ENCODE measurements at regions not wholly inside any gene's neighbourhood (a gene's known extent, or its start where the extent isn't known, plus 50 kb on each side); places are given as distances from the start of the nearest gene placed in this dataset.

- CTCF ChIA-PET = interaction anchor here (1.0 kb wide), 1 partner anchor 381 kb away, joined by 3 read pairs; no protein-coding TSS in a partner anchor
- Histone ChIP-seq H4K20me1 (ENCODE audit: control insufficient read depth, insufficient read depth) (no peaks in the 10 kb centered on the region), H3K27ac (ENCODE audit: control insufficient read depth, insufficient read depth) (no peak overlapping the region), H3K4me1 (ENCODE audit: control insufficient read depth, insufficient read depth, low read length) (no peaks in the 10 kb centered on the region), H3K9ac (ENCODE audit: control insufficient read depth, insufficient read depth, low read length) (no peak overlapping the region), H3K9me3 (replicated peaks; ENCODE audit: control insufficient read depth, insufficient read depth, low read length) (no peaks in the 10 kb centered on the region), H3K36me3 (ENCODE audit: control insufficient read depth in 2 of 2, insufficient read depth in 2 of 2, low read length in 1 of 2) (no peaks in the 10 kb centered on the region), H3K79me2 (ENCODE audit: control insufficient read depth, insufficient read depth, low read length) (no peaks in the 10 kb centered on the region), H3K4me3 (no peak overlapping the region), H3K4me2 (ENCODE audit: control insufficient read depth, insufficient read depth) (no peak overlapping the region), H2AFZ (ENCODE audit: control insufficient read depth, low read depth, low read length) (no peak overlapping the region), H3K27me3 (replicated peaks in 1 of 2; ENCODE audit: control insufficient read depth in 2 of 2, insufficient read depth in 2 of 2, low read length in 1 of 2) (no peaks in the 10 kb centered on the region)
- no peak for DNase-seq (ENCODE audit: low read depth, low spot score)
- ATAC-seq = no peak
- TF ChIP-seq JUNB (IDR thresholded peaks at IDR 0.05) (no peak), RELB (IDR thresholded peaks at IDR 0.05; ENCODE audit: low read depth) (no peak), BACH1 (IDR thresholded peaks at IDR 0.05; ENCODE audit: borderline replicate concordance) (no peak), E4F1 (IDR thresholded peaks at IDR 0.05; ENCODE audit: borderline replicate concordance, partially characterized antibody) (no peak), ZNF274 (IDR thresholded peaks at IDR 0.05; ENCODE audit: insufficient read depth, insufficient read length) (no peak), ZBTB4 (CRISPR knock-in tag; IDR thresholded peaks at IDR 0.05) (no peak), YBX1 (IDR thresholded peaks at IDR 0.05) (no peak), NBN (IDR thresholded peaks at IDR 0.05) (no peak), ATF2 (IDR thresholded peaks at IDR 0.05; ENCODE audit: low read length) (no peak), IRF4 (IDR thresholded peaks at IDR 0.05; ENCODE audit: low read depth, low read length) (no peak), NKRF (conservative IDR thresholded peaks at IDR 0.05) (no peak), GABPA (IDR thresholded peaks at IDR 0.05; ENCODE audit: low read depth) (no peak), CHD4 (IDR thresholded peaks at IDR 0.05) (no peak), FOS (IDR thresholded peaks at IDR 0.05; ENCODE audit: borderline replicate concordance, extremely low read depth, insufficient read length) (no peak)
- 31% methylated on average over 2 of the region's 2 CpGs for WGBS (ENCODE audit: insufficient coverage, insufficient replicate concordance, low lambda C conversion rate, missing lambda C conversion rate)
- in situ Hi-C loops (cut with MboI) (no loop called here), intact Hi-C loops (cut with micrococcal nuclease; ENCODE audit: unreplicated experiment) (loop anchor here (10.0 kb wide), 1 partner anchor 337 kb away; no protein-coding TSS in a partner anchor)
- SMC1A ChIA-PET (ENCODE audit: uncharacterized antibody, unreplicated experiment) = no interaction called here
- no TSS peak for BruUV-seq (replicated peaks)
- RAD21 ChIA-PET (ENCODE audit: unreplicated experiment) = no interaction called here
- POLR2A ChIA-PET = no interaction called here
- FAIRE-seq = no peak
These were observed 90.4 kb downstream of the SLC30A10 start for GRCh38 chr1:219837994-219838294.

Data from GM12878 (cell line).